NCI-H82 treated with DMSO at 0.1 percent for 48 hours (cell line): ENCODE measurements at regions not wholly inside any gene's neighbourhood (a gene's known extent, or its start where the extent isn't known, plus 50 kb on each side); places are given as distances from the start of the nearest gene placed in this dataset.

ENCODE experiments used
- DNase-seq: peaks from one replicate; lab custom pipeline; 2025; ENCODE audit not compliant: unreplicated experiment; lab: John Stamatoyannopoulos, UW

DNA sequence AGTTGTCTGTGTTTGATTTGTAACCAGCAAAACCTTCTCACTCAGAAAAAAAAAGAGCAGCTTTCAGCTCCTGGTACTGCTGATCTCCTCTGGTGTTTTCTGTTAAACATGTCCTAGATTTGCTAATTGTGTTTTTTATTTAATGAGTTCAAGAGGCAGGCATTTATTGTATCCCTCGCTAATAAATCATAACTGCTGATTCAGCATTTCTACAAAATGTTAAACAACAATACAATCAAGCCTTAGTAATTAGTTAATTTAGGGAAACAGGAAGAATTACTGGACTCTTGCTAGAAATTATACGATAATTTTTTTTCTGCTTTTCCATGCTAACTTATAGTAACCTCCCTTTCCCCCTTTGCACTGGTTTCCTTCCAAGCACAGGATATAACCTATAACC, 66.8 kb upstream of the NRP1 start:
- no peak for DNase-seq

GRCh38 chr10:33398796-33399195, 64.3 kb upstream of the NRP1 start:
- DNase-seq: no peak

DNA sequence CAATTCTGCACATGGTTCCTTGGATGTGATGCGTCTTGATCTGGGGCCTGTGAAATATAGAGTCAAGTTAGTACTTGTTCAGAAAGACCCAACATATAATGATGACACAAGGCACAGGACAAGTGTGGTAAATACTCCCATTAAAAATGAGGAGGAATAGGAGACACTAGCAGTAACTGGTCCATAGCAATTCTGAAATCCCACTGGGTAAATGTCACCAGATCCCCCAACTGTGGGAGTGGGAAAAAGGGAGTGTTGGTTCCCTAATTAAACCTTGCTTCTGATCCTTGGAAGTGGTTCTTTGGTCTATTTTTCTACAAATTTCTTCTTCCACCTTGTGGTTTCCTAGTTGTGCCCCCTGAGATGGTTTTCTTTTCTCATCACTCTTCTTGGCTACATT, 62.5 kb upstream of the NRP1 start:
- DNase-seq: no peak

DNA sequence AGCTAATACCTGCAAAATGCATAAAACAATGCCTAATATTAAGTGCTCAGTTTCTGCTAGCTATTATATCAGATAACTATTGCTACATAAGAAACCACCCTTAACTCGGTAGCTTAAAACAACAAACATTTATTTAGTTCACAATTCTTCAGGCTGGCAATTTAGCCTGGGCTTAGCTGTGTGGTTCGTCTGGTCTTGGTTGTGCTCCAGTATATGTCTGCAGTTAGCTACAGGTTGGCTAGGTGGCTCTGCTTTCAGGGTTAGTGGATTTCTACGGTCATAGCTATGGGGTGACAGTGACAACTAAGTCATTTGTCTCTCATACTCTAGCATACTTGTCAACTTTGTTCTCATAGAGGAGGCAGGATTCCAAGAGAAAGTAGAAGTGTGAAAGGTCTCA, 61.8 kb upstream of the NRP1 start:
- DNase-seq: no peak

DNA sequence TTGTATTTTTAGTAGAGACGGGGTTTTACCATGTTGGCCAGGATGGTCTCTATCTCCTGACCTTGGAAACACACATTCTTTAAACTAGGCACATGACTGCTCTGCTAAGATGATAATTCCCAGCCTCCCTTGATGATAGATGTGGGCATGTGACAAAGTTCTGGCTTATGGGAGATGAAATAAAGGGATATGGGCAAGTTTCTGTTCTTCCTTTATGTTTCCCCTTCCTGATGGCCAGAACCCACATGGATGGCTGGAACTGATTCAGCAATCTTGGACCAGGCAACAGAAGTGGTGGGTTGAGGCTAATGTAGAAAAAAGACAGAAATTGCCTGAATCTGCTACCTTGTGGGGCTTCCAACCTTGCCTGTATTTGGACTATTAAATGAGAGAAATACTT, 60.7 kb upstream of the NRP1 start:
- DNase-seq: no peak

DNA sequence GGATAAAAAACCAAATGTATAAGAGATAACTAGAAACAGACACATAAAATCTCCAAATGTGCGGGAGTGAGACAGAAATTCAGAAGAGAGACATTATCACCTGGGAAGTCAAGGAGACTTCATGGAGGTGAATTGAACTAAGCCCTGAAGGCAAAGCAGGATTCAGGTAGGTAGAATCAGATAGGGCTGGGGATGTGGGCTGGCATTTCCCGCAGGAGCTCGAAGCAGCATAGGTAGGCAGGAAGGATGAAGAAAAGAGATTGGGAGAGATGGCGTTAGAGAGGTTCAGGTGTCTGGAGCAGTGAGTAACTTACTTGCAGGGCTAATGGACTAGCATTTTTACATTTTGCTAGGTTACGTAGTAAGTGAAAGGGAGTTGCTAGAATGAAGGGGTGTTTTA, 58.2 kb upstream of the NRP1 start:
- DNase-seq: no peak

- DNase-seq: no peak
Observed at GRCh38 chr10:33391611-33392465, 57.4 kb upstream of the NRP1 start.

GRCh38 chr10:33390046-33390445, 55.6 kb upstream of the NRP1 start:
- DNase-seq: no peak

- DNase-seq: no peak
Observed at GRCh38 chr10:33388785-33389184, 54.3 kb upstream of the NRP1 start.

DNA sequence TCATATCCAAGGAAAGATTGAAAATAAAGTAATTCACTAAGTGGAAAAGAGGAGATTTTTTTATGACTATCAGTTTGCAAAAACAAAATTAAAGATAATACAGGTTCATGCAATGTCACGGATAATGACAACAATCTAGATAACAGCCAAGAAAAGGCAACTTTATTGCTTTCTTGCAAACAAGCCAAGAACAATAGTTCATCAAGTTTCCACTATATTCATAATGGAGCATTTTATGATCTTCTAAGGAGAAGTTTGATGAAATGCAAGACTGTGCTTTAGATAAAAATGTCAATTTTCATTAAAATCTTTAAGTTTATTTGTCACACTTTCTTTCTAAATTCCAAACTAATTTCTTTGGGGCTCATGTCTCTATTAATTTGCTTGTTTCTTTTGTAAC, 53.9 kb upstream of the NRP1 start:
- DNase-seq: no peak

GRCh38 chr10:33387720-33388119, 53.3 kb upstream of the NRP1 start:
- no peak for DNase-seq

DNA sequence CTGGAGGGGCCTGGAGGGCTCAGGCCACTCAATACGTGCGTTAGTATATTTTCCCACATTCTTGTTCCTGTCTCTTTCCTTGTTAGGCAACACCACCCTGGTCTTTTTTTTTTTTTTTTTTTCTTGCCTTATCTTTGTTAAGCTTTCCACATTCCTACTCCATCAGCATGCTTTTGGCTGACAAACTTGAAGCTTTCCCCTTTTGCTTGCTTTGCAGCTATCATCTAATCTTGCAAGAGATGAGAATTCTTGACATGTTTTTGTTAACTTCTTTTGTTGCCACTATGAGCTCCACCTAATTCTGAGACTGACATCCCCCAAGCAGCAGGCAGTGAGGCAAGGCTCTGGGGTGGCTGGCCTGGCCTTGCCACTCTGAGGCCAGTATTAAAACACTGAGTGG, 52.5 kb upstream of the NRP1 start:
- DNase-seq: no peak

DNA sequence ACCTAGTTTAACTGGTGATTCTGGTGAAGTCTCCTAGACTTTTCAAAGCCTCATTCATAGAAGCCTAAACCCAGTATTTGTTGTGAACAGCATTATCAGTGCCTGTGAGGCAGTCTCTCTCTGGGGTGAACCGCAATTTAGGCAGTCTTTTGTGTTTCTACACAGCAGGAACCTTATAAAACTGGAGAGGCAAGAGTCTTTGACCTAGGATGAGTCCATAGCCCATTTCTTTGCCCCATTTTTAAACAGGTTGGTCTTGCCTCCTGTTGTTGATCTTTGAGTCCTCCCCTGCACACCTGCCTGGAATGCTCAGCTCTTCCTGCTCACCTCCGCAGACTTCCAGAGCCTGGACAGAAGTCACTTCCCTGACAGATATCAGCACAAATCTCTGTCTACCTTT, 51.2 kb upstream of the NRP1 start:
- DNase-seq: no peak

GRCh38 chr10:33385015-33385414, 50.5 kb upstream of the NRP1 start:
- no peak for DNase-seq
